Suppressor macrophage treated with lipopolysaccharide for 4 hours (primary cell): ENCODE measurements at regions not wholly inside any gene's neighbourhood (a gene's known extent, or its start where the extent isn't known, plus 50 kb on each side); places are given as distances from the start of the nearest gene placed in this dataset.
"Not testable (repeated sequence)": the region's sequence is repeated elsewhere in the genome, so short reads cannot be mapped to it uniquely, and the experiment has no call there.

ENCODE experiments used
- DNase-seq: peaks from one replicate; pipeline ENCODE4 v3.0.0-alpha.2; 2020

GRCh38 chr17:68142595-68142994 is 105.2 kb upstream of the AMZ2 start:
- no peak for DNase-seq

GRCh38 chr17:68143425-68143824 is 104.4 kb upstream of the AMZ2 start:
- DNase-seq = no peak

GRCh38 chr17:68145088-68145487 is 102.8 kb upstream of the AMZ2 start:
- no peak for DNase-seq

- no peak for DNase-seq
Observed at GRCh38 chr17:68148936-68149335, 98.9 kb upstream of the AMZ2 start.

GRCh38 chr17:68152161-68152571 is 95.7 kb upstream of the AMZ2 start:
- no peak for DNase-seq

- no peak for DNase-seq
Observed at GRCh38 chr17:68155692-68156091, 92.2 kb upstream of the AMZ2 start.

GRCh38 chr17:68161644-68162428 is 86.0 kb upstream of the AMZ2 start:
- no peak for DNase-seq

GRCh38 chr17:68168273-68169164 is 79.3 kb upstream of the AMZ2 start:
- not testable (repeated sequence) for DNase-seq

GRCh38 chr17:68169165-68169821 is 78.5 kb upstream of the AMZ2 start:
- not testable (repeated sequence) for DNase-seq

- no peak for DNase-seq
Observed at GRCh38 chr17:68169840-68170239, 78.0 kb upstream of the AMZ2 start.

- no peak for DNase-seq
Observed at GRCh38 chr17:68170246-68170645, 77.6 kb upstream of the AMZ2 start.

- DNase-seq = peak; percentile 83
Observed at GRCh38 chr17:68172461-68172954, 75.3 kb upstream of the AMZ2 start.

- DNase-seq = no peak
Observed at GRCh38 chr17:68175416-68175815, 72.4 kb upstream of the AMZ2 start.

- DNase-seq = no peak
Observed at GRCh38 chr17:68175905-68176304, 71.9 kb upstream of the AMZ2 start.

- peak; percentile 16 for DNase-seq
Observed at GRCh38 chr17:68176718-68177117, 71.1 kb upstream of the AMZ2 start.

- no peak for DNase-seq
Observed at GRCh38 chr17:68178831-68179230, 69.0 kb upstream of the AMZ2 start.

GRCh38 chr17:68179236-68179925 is 68.5 kb upstream of the AMZ2 start:
- DNase-seq = no peak

GRCh38 chr17:68179926-68180285 is 67.9 kb upstream of the AMZ2 start:
- no peak for DNase-seq

GRCh38 chr17:68182011-68182306 is 65.9 kb upstream of the AMZ2 start:
- DNase-seq = no peak

GRCh38 chr17:68182940-68183551 is 64.8 kb upstream of the AMZ2 start:
- no peak for DNase-seq

GRCh38 chr17:68184141-68184571 is 63.7 kb upstream of the AMZ2 start:
- DNase-seq = no peak

- DNase-seq = no peak
Observed at GRCh38 chr17:68184816-68185436, 62.9 kb upstream of the AMZ2 start.
